ENCODE measurements at regions not wholly inside any gene's neighbourhood (a gene's known extent, or its start where the extent isn't known, plus 50 kb on each side); places are given as distances from the start of the nearest gene placed in this dataset.
"Not testable (repeated sequence)": the region's sequence is repeated elsewhere in the genome, so short reads cannot be mapped to it uniquely, and the experiment has no call there.

DNA sequence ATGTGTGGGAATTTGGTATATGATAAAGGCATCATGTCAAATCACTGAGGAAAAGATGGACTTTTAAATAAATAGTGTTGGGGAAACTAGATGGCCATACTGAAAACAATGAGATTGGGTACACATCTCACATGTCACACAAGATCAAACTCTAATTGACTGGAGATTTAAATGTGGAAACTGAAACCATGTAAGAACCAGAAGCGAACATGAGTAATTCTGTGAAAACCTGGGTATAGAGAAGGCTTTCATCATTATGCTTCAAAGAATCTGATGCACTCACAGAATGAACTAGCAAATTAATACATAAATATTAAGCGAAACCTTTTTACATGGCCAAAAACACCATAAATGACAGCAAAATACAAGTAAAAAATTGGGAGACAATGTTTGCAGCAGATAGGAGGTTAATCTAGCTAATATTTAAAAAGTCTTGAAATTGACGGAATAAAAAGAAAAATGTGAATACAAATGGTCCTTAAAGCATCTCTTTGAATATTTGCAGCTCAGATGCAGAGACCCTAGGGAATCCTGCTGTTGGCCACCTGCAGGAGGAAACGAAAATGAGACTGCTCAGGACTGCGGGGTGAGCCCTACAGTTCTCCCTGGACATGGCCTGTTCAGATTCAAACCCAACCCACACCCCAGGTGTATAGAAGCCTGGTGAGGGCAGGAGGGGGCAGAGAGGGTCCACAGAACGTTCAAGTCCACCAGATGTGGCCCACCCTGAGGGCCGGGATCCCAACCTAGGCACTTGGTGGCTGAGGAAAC, 297.6 kb upstream of the WSB1 start:
- not testable (repeated sequence) for TF ChIP-seq POLR2A (conservative IDR thresholded peaks at IDR 0.05); CHCHD3 (CRISPR knock-in tag; IDR thresholded peaks at IDR 0.05)
- TF ChIP-seq, protein P1, sequence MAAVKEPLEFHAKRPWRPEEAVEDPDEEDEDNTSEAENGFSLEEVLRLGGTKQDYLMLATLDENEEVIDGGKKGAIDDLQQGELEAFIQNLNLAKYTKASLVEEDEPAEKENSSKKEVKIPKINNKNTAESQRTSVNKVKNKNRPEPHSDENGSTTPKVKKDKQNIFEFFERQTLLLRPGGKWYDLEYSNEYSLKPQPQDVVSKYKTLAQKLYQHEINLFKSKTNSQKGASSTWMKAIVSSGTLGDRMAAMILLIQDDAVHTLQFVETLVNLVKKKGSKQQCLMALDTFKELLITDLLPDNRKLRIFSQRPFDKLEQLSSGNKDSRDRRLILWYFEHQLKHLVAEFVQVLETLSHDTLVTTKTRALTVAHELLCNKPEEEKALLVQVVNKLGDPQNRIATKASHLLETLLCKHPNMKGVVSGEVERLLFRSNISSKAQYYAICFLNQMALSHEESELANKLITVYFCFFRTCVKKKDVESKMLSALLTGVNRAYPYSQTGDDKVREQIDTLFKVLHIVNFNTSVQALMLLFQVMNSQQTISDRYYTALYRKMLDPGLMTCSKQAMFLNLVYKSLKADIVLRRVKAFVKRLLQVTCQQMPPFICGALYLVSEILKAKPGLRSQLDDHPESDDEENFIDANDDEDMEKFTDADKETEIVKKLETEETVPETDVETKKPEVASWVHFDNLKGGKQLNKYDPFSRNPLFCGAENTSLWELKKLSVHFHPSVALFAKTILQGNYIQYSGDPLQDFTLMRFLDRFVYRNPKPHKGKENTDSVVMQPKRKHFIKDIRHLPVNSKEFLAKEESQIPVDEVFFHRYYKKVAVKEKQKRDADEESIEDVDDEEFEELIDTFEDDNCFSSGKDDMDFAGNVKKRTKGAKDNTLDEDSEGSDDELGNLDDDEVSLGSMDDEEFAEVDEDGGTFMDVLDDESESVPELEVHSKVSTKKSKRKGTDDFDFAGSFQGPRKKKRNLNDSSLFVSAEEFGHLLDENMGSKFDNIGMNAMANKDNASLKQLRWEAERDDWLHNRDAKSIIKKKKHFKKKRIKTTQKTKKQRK (IDR thresholded peaks at IDR 0.05; ENCODE audit: borderline replicate concordance, low read depth, low read length): not testable (repeated sequence)
- TF ChIP-seq, protein P2, sequence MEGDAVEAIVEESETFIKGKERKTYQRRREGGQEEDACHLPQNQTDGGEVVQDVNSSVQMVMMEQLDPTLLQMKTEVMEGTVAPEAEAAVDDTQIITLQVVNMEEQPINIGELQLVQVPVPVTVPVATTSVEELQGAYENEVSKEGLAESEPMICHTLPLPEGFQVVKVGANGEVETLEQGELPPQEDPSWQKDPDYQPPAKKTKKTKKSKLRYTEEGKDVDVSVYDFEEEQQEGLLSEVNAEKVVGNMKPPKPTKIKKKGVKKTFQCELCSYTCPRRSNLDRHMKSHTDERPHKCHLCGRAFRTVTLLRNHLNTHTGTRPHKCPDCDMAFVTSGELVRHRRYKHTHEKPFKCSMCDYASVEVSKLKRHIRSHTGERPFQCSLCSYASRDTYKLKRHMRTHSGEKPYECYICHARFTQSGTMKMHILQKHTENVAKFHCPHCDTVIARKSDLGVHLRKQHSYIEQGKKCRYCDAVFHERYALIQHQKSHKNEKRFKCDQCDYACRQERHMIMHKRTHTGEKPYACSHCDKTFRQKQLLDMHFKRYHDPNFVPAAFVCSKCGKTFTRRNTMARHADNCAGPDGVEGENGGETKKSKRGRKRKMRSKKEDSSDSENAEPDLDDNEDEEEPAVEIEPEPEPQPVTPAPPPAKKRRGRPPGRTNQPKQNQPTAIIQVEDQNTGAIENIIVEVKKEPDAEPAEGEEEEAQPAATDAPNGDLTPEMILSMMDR (IDR thresholded peaks at IDR 0.05 in 2 of 3, conservative IDR thresholded peaks at IDR 0.05 in 1 of 3; ENCODE audit: insufficient read depth in 2 of 3, low read depth in 1 of 3, low read length in 3 of 3): not testable (repeated sequence)

All from K562 (cell line).